Astrocyte (in vitro differentiated cells and primary cell): ENCODE measurements at regions not wholly inside any gene's neighbourhood (a gene's known extent, or its start where the extent isn't known, plus 50 kb on each side); places are given as distances from the start of the nearest gene placed in this dataset.
A peak's percentile ranks its signal among the peaks of the same experiment; 100 is the strongest.
"Not testable (repeated sequence)": the region's sequence is repeated elsewhere in the genome, so short reads cannot be mapped to it uniquely, and the experiment has no call there.

Source experiments
- DNase-seq: peaks from one replicate; pipeline ENCODE4 v3.0.0-alpha.2; 2010; ENCODE audit warnings: low read depth
- FAIRE-seq: peaks from 2 replicates; lab custom pipeline; 2011; peaks lifted over from hg19 to GRCh38; lab: Jason Lieb, UNC
- H2AFZ ChIP-seq: 2 replicates; pipeline ENCODE4 v1.6.0; 2012; ENCODE audit warnings: low read depth, low read length, inconsistent platforms
- H3K27ac ChIP-seq: 2 replicates; pipeline ENCODE4 v1.5.1; 2011; ENCODE audit warnings: low read depth, low read length, inconsistent platforms
- H3K27me3 ChIP-seq: 2 replicates; pipeline ENCODE4 v1.6.0; 2011; ENCODE audit warnings: low read length, inconsistent platforms; ENCODE audit not compliant: insufficient read depth
- H3K36me3 ChIP-seq: 2 replicates; pipeline ENCODE4 v1.5.1; 2011; ENCODE audit warnings: low read length, inconsistent platforms; ENCODE audit not compliant: insufficient read depth
- H3K4me1 ChIP-seq: 2 replicates; pipeline ENCODE4 v1.5.1; 2011; ENCODE audit warnings: low read length, inconsistent platforms; ENCODE audit not compliant: insufficient read depth
- H3K4me2 ChIP-seq: 2 replicates; pipeline ENCODE4 v1.6.0; 2012; ENCODE audit warnings: low read length, inconsistent platforms
- H3K4me3 ChIP-seq: 2 replicates; pipeline ENCODE4 v1.5.1; 2011; ENCODE audit warnings: low read depth, mild to moderate bottlenecking, low read length, inconsistent platforms; ENCODE audit not compliant: insufficient read depth
- H3K79me2 ChIP-seq: 2 replicates; pipeline ENCODE4 v1.6.0; 2012; ENCODE audit warnings: mild to moderate bottlenecking, low read length, inconsistent platforms; ENCODE audit not compliant: insufficient read depth
- H3K9ac ChIP-seq: 2 replicates; pipeline ENCODE4 v1.6.0; 2012; ENCODE audit warnings: mild to moderate bottlenecking, low read length, inconsistent platforms
- H3K9me3 ChIP-seq: 2 replicates; pipeline ENCODE4 v1.5.1; 2012; ENCODE audit warnings: low read depth, mild to moderate bottlenecking, low read length, inconsistent platforms; ENCODE audit not compliant: insufficient read depth
- H4K20me1 ChIP-seq: 2 replicates; pipeline ENCODE4 v1.6.0; 2012; ENCODE audit warnings: low read length, inconsistent platforms; ENCODE audit not compliant: insufficient read depth
- H3K27ac Mint-ChIP-seq: one replicate; pipeline ENCODE4 v1.8.0; 2021; ENCODE audit warnings: mild to moderate bottlenecking, mixed read lengths; ENCODE audit not compliant: unreplicated experiment
- H3K27me3 Mint-ChIP-seq: one replicate; pipeline ENCODE4 v1.8.0; 2021; ENCODE audit warnings: low read depth, mixed read lengths; ENCODE audit not compliant: unreplicated experiment
- H3K36me3 Mint-ChIP-seq: one replicate; pipeline ENCODE4 v1.8.0; 2021; ENCODE audit warnings: low read depth, mixed read lengths; ENCODE audit not compliant: unreplicated experiment
- H3K4me1 Mint-ChIP-seq: one replicate; pipeline ENCODE4 v1.8.0; 2021; ENCODE audit warnings: low read depth, mixed read lengths; ENCODE audit not compliant: unreplicated experiment
- H3K4me3 Mint-ChIP-seq: one replicate; pipeline ENCODE4 v1.8.0; 2021; ENCODE audit warnings: mild to moderate bottlenecking, moderate library complexity, mixed read lengths; ENCODE audit not compliant: unreplicated experiment
- H3K9me3 Mint-ChIP-seq: one replicate; pipeline ENCODE4 v1.8.0; 2021; ENCODE audit warnings: mild to moderate bottlenecking, mixed read lengths; ENCODE audit not compliant: unreplicated experiment
- TF ChIP-seq, protein P1 (sequence below): IDR thresholded peaks from 2 replicates; pipeline ENCODE4 v1.5.1; 2011; ENCODE audit warnings: low read depth, mild to moderate bottlenecking, inconsistent platforms, low read length, moderate library complexity; ENCODE audit not compliant: insufficient read depth

DNA sequence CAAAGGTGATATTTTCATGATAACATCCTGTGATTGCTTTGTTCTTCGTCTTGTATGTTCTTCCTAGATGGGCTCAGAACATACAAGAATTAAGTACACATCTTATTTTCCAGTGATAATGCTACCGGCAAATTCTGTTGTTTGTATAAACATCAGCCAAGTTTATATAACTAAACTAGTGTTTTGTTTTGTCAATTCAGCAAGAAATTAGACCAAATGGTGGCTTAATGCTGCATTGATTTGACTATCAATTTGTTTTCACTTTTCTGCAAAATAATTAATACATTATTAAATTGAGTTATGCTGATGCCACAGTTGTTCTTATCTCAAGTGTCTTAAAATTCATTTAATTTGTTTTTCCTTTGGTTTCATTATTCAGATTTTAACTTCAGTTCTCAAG, 177.7 kb downstream of the OR4F29 start:
- H3K27ac ChIP-seq, H3K4me3 ChIP-seq, H3K9me3 ChIP-seq, DNase-seq, H3K27me3 Mint-ChIP-seq, H3K9me3 Mint-ChIP-seq, H3K79me2 ChIP-seq, H2AFZ ChIP-seq, H3K9ac ChIP-seq, H3K4me1 ChIP-seq, FAIRE-seq, H3K4me2 ChIP-seq, H3K36me3 ChIP-seq, H3K27me3 ChIP-seq, H3K27ac Mint-ChIP-seq, H3K4me3 Mint-ChIP-seq, H4K20me1 ChIP-seq, H3K4me1 Mint-ChIP-seq, H3K36me3 Mint-ChIP-seq: not testable (repeated sequence)

- not testable (repeated sequence) for H3K9me3 ChIP-seq, H3K27me3 ChIP-seq, H3K4me2 ChIP-seq, H3K4me3 ChIP-seq, H3K36me3 ChIP-seq, H2AFZ ChIP-seq, FAIRE-seq, H3K79me2 ChIP-seq, H3K9ac ChIP-seq, H3K4me3 Mint-ChIP-seq, H3K27ac ChIP-seq, H3K4me1 ChIP-seq, H3K27ac Mint-ChIP-seq, H4K20me1 ChIP-seq, H3K36me3 Mint-ChIP-seq, H3K9me3 Mint-ChIP-seq, H3K4me1 Mint-ChIP-seq, H3K27me3 Mint-ChIP-seq
- DNase-seq = peak; percentile 2
- TF ChIP-seq, protein P1, sequence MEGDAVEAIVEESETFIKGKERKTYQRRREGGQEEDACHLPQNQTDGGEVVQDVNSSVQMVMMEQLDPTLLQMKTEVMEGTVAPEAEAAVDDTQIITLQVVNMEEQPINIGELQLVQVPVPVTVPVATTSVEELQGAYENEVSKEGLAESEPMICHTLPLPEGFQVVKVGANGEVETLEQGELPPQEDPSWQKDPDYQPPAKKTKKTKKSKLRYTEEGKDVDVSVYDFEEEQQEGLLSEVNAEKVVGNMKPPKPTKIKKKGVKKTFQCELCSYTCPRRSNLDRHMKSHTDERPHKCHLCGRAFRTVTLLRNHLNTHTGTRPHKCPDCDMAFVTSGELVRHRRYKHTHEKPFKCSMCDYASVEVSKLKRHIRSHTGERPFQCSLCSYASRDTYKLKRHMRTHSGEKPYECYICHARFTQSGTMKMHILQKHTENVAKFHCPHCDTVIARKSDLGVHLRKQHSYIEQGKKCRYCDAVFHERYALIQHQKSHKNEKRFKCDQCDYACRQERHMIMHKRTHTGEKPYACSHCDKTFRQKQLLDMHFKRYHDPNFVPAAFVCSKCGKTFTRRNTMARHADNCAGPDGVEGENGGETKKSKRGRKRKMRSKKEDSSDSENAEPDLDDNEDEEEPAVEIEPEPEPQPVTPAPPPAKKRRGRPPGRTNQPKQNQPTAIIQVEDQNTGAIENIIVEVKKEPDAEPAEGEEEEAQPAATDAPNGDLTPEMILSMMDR = peak; percentile 26
Observed at GRCh38 chr1:267815-268214, 183.7 kb downstream of the OR4F29 start.
